ENCODE measurements at regions not wholly inside any gene's neighbourhood (a gene's known extent, or its start where the extent isn't known, plus 50 kb on each side); places are given as distances from the start of the nearest gene placed in this dataset.

DNA sequence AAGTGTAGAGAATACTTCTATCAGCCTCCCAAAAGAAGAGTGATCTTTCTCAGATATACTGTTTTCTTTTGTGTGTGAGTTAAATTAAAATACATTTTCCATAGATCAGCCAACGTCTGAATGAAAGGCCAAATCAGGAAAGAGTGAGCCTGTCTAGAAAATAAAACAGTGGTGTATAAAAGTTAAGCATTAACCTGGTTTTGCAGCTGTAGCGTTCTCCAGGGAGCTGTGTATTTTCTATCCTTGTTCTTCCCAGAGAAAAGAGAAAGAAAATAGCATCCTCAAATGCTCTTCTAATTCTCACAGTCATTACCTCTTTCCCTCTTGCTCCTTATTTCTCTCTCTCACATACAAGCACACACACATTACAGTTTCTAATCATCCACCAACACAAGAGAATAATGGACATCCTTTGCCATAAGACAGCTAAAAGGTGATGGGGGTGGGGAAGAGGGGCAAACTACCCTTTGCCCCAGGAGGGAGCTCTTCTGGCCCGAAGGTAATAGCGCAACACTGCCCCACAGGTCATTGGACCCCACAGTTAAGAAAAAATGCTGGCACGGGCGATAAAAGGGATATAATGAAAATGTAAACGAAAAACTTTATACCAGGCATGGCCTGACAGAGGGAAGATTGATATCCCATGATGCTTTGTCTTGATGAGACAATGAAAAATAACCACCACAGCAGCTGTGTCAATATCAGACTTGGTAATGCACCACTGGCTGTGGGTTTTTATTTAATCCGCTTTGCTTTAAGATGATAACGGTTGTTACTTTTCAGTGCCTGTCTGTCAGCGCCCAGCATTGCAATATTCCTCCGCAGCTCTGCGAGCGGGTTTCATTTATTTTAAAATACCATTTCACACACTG, 150.3 kb downstream of the NUF2 start:
- H2BK15ac ChIP-seq (ENCODE audit: low read depth, low read length): no peak overlapping the region
- TF ChIP-seq CTCF (conservative IDR thresholded peaks at IDR 0.05): no peak; the same call in 2 of the 3 replicates
- H2BK20ac ChIP-seq (ENCODE audit: low read depth, low read length, poor library complexity, severe bottlenecking): no peak overlapping the region
- H3K18ac ChIP-seq (ENCODE audit: insufficient read length, low read depth, low read length): no peak overlapping the region
- Mint-ChIP-seq H3K4me1 (peaks cover 6 to 10% of the 10 kb centered on the region in 2 experiments), H3K4me3 (no peak overlapping the region), H3K9me3 (no peaks in the 10 kb centered on the region; a peak in 1 of 5 replicates), H3K27me3 (ENCODE audit: low read depth) (no peaks in the 10 kb centered on the region), H3K36me3 (ENCODE audit: insufficient read depth in 1 of 3, low read depth in 3 of 3) (0 out of 7 replicates have a peak, but pooled peaks cover 0 to 3% (median 0%) of the 10 kb centered on the region in 3 experiments), H3K27ac (no peak overlapping the region)
- no peak overlapping the region for H4K5ac ChIP-seq (ENCODE audit: insufficient read length, low read depth, low read length)
- no peak overlapping the region for H3K27ac ChIP-seq (ENCODE audit: insufficient read length, low read depth, low read length)
- H4K8ac ChIP-seq (replicated peaks; ENCODE audit: insufficient read length, low read depth, low read length): no peak overlapping the region
- H2BK5ac ChIP-seq (ENCODE audit: insufficient read length, low read length): no peak overlapping the region
- no peak overlapping the region for H2BK120ac ChIP-seq (ENCODE audit: low read depth, low read length, poor library complexity, severe bottlenecking)
- no peak overlapping the region for H2AK5ac ChIP-seq (ENCODE audit: insufficient read length, low read length)
- WGBS (ENCODE audit: extremely low coverage, insufficient read length, low lambda C conversion rate): no CpG with 5 or more reads among the region's 13 CpGs
- no peak overlapping the region for H3T11ph ChIP-seq (ENCODE audit: low read length)
- H3K23ac ChIP-seq (ENCODE audit: insufficient read length, low read depth, low read length): no peak overlapping the region
- no peak overlapping the region for H3K4me2 ChIP-seq (ENCODE audit: insufficient read depth, insufficient read length, low read length)
- H3K79me2 ChIP-seq (ENCODE audit: insufficient read depth, low read length): no peaks in the 10 kb centered on the region
- H3K27me3 ChIP-seq (ENCODE audit: insufficient read depth, low read length): no peaks in the 10 kb centered on the region
- no peaks in the 10 kb centered on the region for H3K4me1 ChIP-seq (ENCODE audit: insufficient read depth, low read length)
- H3K9me3 ChIP-seq (ENCODE audit: control insufficient read depth, low read depth, low read length): no peaks in the 10 kb centered on the region
- H3K9ac ChIP-seq (ENCODE audit: extremely low read depth, insufficient read length, low read length): no peak overlapping the region
- H4K91ac ChIP-seq (ENCODE audit: insufficient read length, low read depth, low read length): no peak overlapping the region
- no peaks in the 10 kb centered on the region for H4K20me1 ChIP-seq (ENCODE audit: control insufficient read depth, insufficient read depth, insufficient read length)
- DNase-seq: no peak
- no peaks in the 10 kb centered on the region for H3K79me1 ChIP-seq (ENCODE audit: insufficient read depth, low read depth, low read length, poor library complexity, severe bottlenecking)
- no peak overlapping the region for H3K14ac ChIP-seq (ENCODE audit: insufficient read depth, low read length)
- no peak overlapping the region for H2BK12ac ChIP-seq (ENCODE audit: insufficient read length, low read depth, low read length)
- H3K4ac ChIP-seq (ENCODE audit: low read depth, low read length): no peak overlapping the region
- no peaks in the 10 kb centered on the region for H3K23me2 ChIP-seq (ENCODE audit: insufficient read length, low read depth, low read length, poor library complexity, severe bottlenecking)
- H2AFZ ChIP-seq (ENCODE audit: low read length): no peak overlapping the region
- no peak overlapping the region for H3K56ac ChIP-seq (ENCODE audit: insufficient read length, low read depth, low read length)
